Endothelial cell of umbilical vein (primary cell): ENCODE measurements at regions not wholly inside any gene's neighbourhood (a gene's known extent, or its start where the extent isn't known, plus 50 kb on each side); places are given as distances from the start of the nearest gene placed in this dataset.

ENCODE experiments used
- BruUV-seq: library from RNA; stranded (reverse); fragments of 400-500 nt; replicated peaks from 2 replicates; lab custom pipeline; 2021; lab: Mats Ljungman, UMichigan
- CTCF ChIA-PET: fragments of 300-600, 350-600 bp; sonication (Branson Sonifier 250); formaldehyde crosslinking; loops from one replicate; lab custom pipeline; 2021; ENCODE audit warnings: antibody characterized with exemption, inconsistent platforms; lab: Charles Lee
- POLR2A ChIA-PET: fragments of 300-600, 350-600 bp; sonication (Branson Sonifier 250); formaldehyde crosslinking; loops from one replicate; lab custom pipeline; 2021; ENCODE audit warnings: antibody characterized with exemption, inconsistent platforms; lab: Charles Lee
- DNase-seq: peaks from one replicate; pipeline ENCODE4 v3.0.0-alpha.2; 2011; ENCODE audit warnings: low read depth, low spot score
- FAIRE-seq: peaks from 2 replicates; lab custom pipeline; 2011; peaks lifted over from hg19 to GRCh38; lab: Jason Lieb, UNC
- H2AFZ ChIP-seq: 2 replicates; pipeline ENCODE4 v1.6.0; 2012; ENCODE audit warnings: low read depth, low read length, control low read depth, inconsistent platforms
- H3K27ac ChIP-seq: 2 replicates; pipeline ENCODE4 v1.5.1; 2011; ENCODE audit warnings: low read depth, mild to moderate bottlenecking, control low read depth, low read length, moderate library complexity; ENCODE audit not compliant: insufficient read depth
- H3K27me3 ChIP-seq, 2 experiments: 2 replicates each; pipeline versions ENCODE4 v1.6.0 to v1.6.1; 2011; ENCODE audit warnings: low read length in 2 of 2, mixed read lengths in 1 of 2; ENCODE audit not compliant: control insufficient read depth in 2 of 2, insufficient read depth in 2 of 2
- H3K36me3 ChIP-seq, 2 experiments: 2 replicates in 1 of 2; 3 replicates in 1 of 2; pipeline ENCODE4 v1.5.1; 2011; ENCODE audit warnings: low read length in 2 of 2, mild to moderate bottlenecking in 1 of 2, moderate library complexity in 1 of 2; ENCODE audit not compliant: control insufficient read depth in 2 of 2, insufficient read depth in 2 of 2; ENCODE audit errors: extremely low read depth in 1 of 2
- H3K4me1 ChIP-seq: 3 replicates; pipeline ENCODE4 v1.5.1; 2011; ENCODE audit warnings: mild to moderate bottlenecking, low read length; ENCODE audit not compliant: control insufficient read depth, insufficient read depth; ENCODE audit errors: extremely low read depth
- H3K4me2 ChIP-seq: 2 replicates; pipeline ENCODE4 v1.6.1; 2011; ENCODE audit warnings: low read length, control low read depth, mixed read lengths; ENCODE audit not compliant: insufficient read depth
- H3K4me3 ChIP-seq, 3 experiments: fragments of 200-600 bp in 1 of 3; sonication (generic), shearing (Covaris generic) in 1 of 3; replicated peaks in 1 of 3; 2 replicates each; pipeline ENCODE4 v1.5.1; 2011 to 2016; ENCODE audit warnings: control low read depth in 3 of 3, low read length in 3 of 3, mild to moderate bottlenecking in 2 of 3, inconsistent platforms in 1 of 3, low read depth in 1 of 3, moderate library complexity in 1 of 3; ENCODE audit not compliant: insufficient read depth in 1 of 3
- H3K79me2 ChIP-seq: 2 replicates; pipeline ENCODE4 v1.6.0; 2012; ENCODE audit warnings: low read length, inconsistent platforms; ENCODE audit not compliant: control insufficient read depth, insufficient read depth
- H3K9ac ChIP-seq: replicated peaks from 2 replicates; pipeline ENCODE3; 2011; ENCODE audit warnings: low read length, control low read depth; ENCODE audit not compliant: insufficient read depth; ENCODE audit errors: extremely low read depth
- H3K9me1 ChIP-seq: replicated peaks from 3 replicates; pipeline ENCODE4 v1.6.0; 2011; ENCODE audit warnings: mild to moderate bottlenecking, low read length; ENCODE audit not compliant: control insufficient read depth, insufficient read depth; ENCODE audit errors: extremely low read depth
- H3K9me3 ChIP-seq: replicated peaks from 2 replicates; pipeline ENCODE4 v1.5.1; 2012; ENCODE audit warnings: low read length, inconsistent platforms; ENCODE audit not compliant: control insufficient read depth, insufficient read depth
- H4K20me1 ChIP-seq: replicated peaks from 2 replicates; pipeline ENCODE3; 2011; ENCODE audit warnings: mild to moderate bottlenecking, low read length; ENCODE audit not compliant: control insufficient read depth, insufficient read depth; ENCODE audit errors: extremely low read depth
- CTCF ChIP-seq, 2 donors: IDR thresholded peaks; 1 replicate in 1 of 2; 2 replicates in 1 of 2; pipeline ENCODE4 v1.5.1; 2011; ENCODE audit warnings: low read length in 2 of 2, mild to moderate bottlenecking in 2 of 2, moderate library complexity in 2 of 2, control low read depth in 1 of 2, inconsistent platforms in 1 of 2, low read depth in 1 of 2; ENCODE audit not compliant: insufficient read depth in 1 of 2; ENCODE audit errors: extremely low read depth in 1 of 2
- EZH2 ChIP-seq: IDR thresholded peaks from 2 replicates; pipeline ENCODE4 v1.6.1; 2012; ENCODE audit warnings: borderline replicate concordance, low read depth, mild to moderate bottlenecking, moderate library complexity, low read length, inconsistent platforms; ENCODE audit not compliant: severe bottlenecking
- GATA2 ChIP-seq: IDR thresholded peaks from 2 replicates; pipeline ENCODE4 v1.7.0; 2011; ENCODE audit warnings: low read depth, mild to moderate bottlenecking, moderate library complexity, mixed read lengths, low read length; ENCODE audit not compliant: insufficient read length, insufficient read depth
- JUN ChIP-seq: IDR thresholded peaks from 2 replicates; pipeline ENCODE4 v1.6.1; 2011; ENCODE audit warnings: borderline replicate concordance, low read depth; ENCODE audit not compliant: insufficient read length, insufficient read depth
- MAX ChIP-seq: IDR thresholded peaks from 2 replicates; pipeline ENCODE4 v1.6.1; 2011; ENCODE audit not compliant: insufficient read depth, insufficient read length
- MYC ChIP-seq: IDR thresholded peaks from one replicate; pipeline ENCODE4 v1.6.1; 2011; ENCODE audit warnings: mild to moderate bottlenecking, low read depth, low read length
- POLR2A ChIP-seq: IDR thresholded peaks from 2 replicates; pipeline ENCODE4 v1.6.1; 2012; ENCODE audit warnings: low read depth, mild to moderate bottlenecking, control low read depth, low read length
- POLR2AphosphoS5 ChIP-seq: IDR thresholded peaks from 2 replicates; pipeline ENCODE4 v1.6.1; 2012; ENCODE audit warnings: low read depth, mild to moderate bottlenecking, control low read depth, low read length, moderate library complexity; ENCODE audit not compliant: insufficient read depth
- dilution Hi-C: fragments of 300-500 bp; cut with MboI; formaldehyde crosslinking; loops from one replicate; pipeline ENCODE4 v1.15.0; 2019; ENCODE audit warnings: low sequenced_read_pairs; ENCODE audit not compliant: extremely low pct_ligation_motif_present
- intact Hi-C: fragments of 100-400 bp; cut with micrococcal nuclease; formaldehyde crosslinking; loops from one replicate; pipeline ENCODE4 v1.10.0; 2022

DNA sequence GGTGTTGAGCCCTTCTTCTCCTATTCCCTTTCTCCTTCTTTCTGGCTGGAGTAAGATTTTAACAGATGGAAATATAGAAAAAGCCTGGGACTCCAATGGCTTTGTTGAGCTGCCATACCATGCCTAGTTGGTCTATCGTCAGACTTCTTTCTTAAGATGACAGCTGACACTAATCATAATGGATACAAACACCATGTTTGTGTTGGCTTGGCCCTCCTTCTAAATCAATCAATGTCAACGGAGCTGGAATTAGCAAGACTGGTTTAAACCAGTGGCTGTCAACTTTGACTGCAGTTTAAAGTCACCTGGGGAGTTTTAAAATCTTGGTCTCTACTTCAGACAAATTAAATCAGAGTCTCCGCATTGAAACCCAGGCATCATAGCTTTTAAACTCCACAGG, 264.5 kb upstream of the PRR16 start:
- Histone ChIP-seq H3K9me3 (no peaks in the 10 kb centered on the region), H3K9me1 (no peaks in the 10 kb centered on the region), H3K4me1 (no peaks in the 10 kb centered on the region), H4K20me1 (no peaks in the 10 kb centered on the region), H3K36me3 (no peaks in the 10 kb centered on the region), H3K27ac (no peak overlapping the region), H3K27me3 (no peaks in the 10 kb centered on the region), H3K79me2 (no peaks in the 10 kb centered on the region), H2AFZ (no peak overlapping the region), H3K4me3 (no peak overlapping the region), H3K9ac (no peak overlapping the region), H3K4me2 (no peak overlapping the region)
- DNase-seq (no peak), FAIRE-seq (no peak)
- dilution Hi-C loops (no loop called here), intact Hi-C loops (no loop called here)
- no TSS peak for BruUV-seq
- ChIA-PET CTCF (no interaction called here), POLR2A (no interaction called here)
- no peak for TF ChIP-seq JUN

- H3K9ac ChIP-seq: no peak overlapping the region
- dilution Hi-C loops (no loop called here), intact Hi-C loops (no loop called here)
- FAIRE-seq (no peak), DNase-seq (no peak)
- H3K4me2 ChIP-seq: no peak overlapping the region
- H2AFZ ChIP-seq: no peak overlapping the region
- no peaks in the 10 kb centered on the region for H3K27me3 ChIP-seq
- no peak overlapping the region for H3K4me3 ChIP-seq
- H3K9me1 ChIP-seq: no peaks in the 10 kb centered on the region
- no peaks in the 10 kb centered on the region for H3K79me2 ChIP-seq
- H4K20me1 ChIP-seq: no peaks in the 10 kb centered on the region
- BruUV-seq: no TSS peak
- POLR2A ChIA-PET: no interaction called here
- TF ChIP-seq EZH2 (no peak), GATA2 (no peak), JUN (no peak), POLR2A (no peak), MYC (no peak), CTCF (IDR thresholded peaks at IDR 0.05; ENCODE audit: extremely low read depth in 1 of 2, insufficient read depth in 1 of 2, low read depth in 1 of 2, low read length in 2 of 2) (no peak), POLR2AphosphoS5 (no peak), MAX (no peak)
- no peaks in the 10 kb centered on the region for H3K9me3 ChIP-seq
- CTCF ChIA-PET: interaction anchor here (0.6 kb wide), 1 partner anchor 60 kb away, joined by 4 read pairs; no protein-coding TSS in a partner anchor
- H3K27ac ChIP-seq: no peak overlapping the region
- no peaks in the 10 kb centered on the region for H3K36me3 ChIP-seq
- no peaks in the 10 kb centered on the region for H3K4me1 ChIP-seq
Observed at GRCh38 chr5:120207129-120207528, 257.0 kb upstream of the PRR16 start.
